ENCODE measurements at regions not wholly inside any gene's neighbourhood (a gene's known extent, or its start where the extent isn't known, plus 50 kb on each side); places are given as distances from the start of the nearest gene placed in this dataset.

DNA sequence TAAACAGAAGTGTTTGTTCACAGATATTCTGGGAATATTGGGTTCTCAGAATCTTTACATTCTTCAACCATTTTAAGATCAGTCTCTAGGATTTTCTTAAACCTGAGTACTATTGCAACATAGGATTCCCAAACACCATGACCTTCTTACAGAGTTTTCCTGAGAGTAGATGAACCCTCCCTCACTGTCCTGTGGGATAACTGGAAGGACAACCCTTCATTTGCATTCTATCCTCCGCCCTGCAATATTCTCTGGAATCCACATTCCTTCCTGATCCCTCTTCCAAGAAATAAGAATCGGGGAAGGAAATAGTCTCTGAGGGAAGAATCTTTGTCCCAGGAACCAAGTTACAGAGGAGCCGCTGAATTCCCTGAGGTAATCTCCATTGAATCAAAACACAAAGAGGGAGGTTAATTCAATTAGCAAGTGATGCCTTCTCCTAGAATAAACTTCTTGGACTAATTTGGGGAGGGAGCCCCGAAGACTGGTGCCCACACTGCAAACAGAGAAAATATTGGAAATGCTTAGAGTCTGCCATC, 99.8 kb upstream of the MBIP start:
- H3K9me3 Mint-ChIP-seq = peaks cover 12 to 13% of the 10 kb centered on the region in 2 experiments; a peak in 4 of 5 replicates
- H3K4me3 Mint-ChIP-seq = no peak overlapping the region
- Histone ChIP-seq H3T11ph (ENCODE audit: low read length) (no peak overlapping the region), H2BK5ac (ENCODE audit: insufficient read length, low read length) (no peak overlapping the region), H3K23me2 (ENCODE audit: insufficient read length, low read depth, low read length, poor library complexity, severe bottlenecking) (no peaks in the 10 kb centered on the region), H3K79me2 (ENCODE audit: insufficient read depth, low read length) (no peaks in the 10 kb centered on the region), H2BK120ac (ENCODE audit: low read depth, low read length, poor library complexity, severe bottlenecking) (no peak overlapping the region), H3K27me3 (ENCODE audit: insufficient read depth, low read length) (no peaks in the 10 kb centered on the region), H4K8ac (replicated peaks; ENCODE audit: insufficient read length, low read depth, low read length) (no peak overlapping the region), H4K20me1 (ENCODE audit: control insufficient read depth, insufficient read depth, insufficient read length) (no peaks in the 10 kb centered on the region), H4K5ac (ENCODE audit: insufficient read length, low read depth, low read length) (no peak overlapping the region), H3K14ac (ENCODE audit: insufficient read depth, low read length) (no peak overlapping the region), H3K9me3 (ENCODE audit: control insufficient read depth, low read depth, low read length) (no peaks in the 10 kb centered on the region), H3K18ac (ENCODE audit: insufficient read length, low read depth, low read length) (no peak overlapping the region), H3K4me1 (ENCODE audit: insufficient read depth, low read length) (no peaks in the 10 kb centered on the region; the same call in 1 of the 2 replicates), H3K56ac (ENCODE audit: insufficient read length, low read depth, low read length) (no peak overlapping the region), H3K79me1 (ENCODE audit: insufficient read depth, low read depth, low read length, poor library complexity, severe bottlenecking) (no peaks in the 10 kb centered on the region), H3K27ac (ENCODE audit: insufficient read length, low read depth, low read length) (no peak overlapping the region), H2BK12ac (ENCODE audit: insufficient read length, low read depth, low read length) (no peak overlapping the region), H4K91ac (ENCODE audit: insufficient read length, low read depth, low read length) (no peak overlapping the region), H2AFZ (ENCODE audit: low read length) (no peak overlapping the region), H3K23ac (ENCODE audit: insufficient read length, low read depth, low read length) (no peak overlapping the region), H3K9ac (ENCODE audit: extremely low read depth, insufficient read length, low read length) (no peak overlapping the region), H2BK15ac (ENCODE audit: low read depth, low read length) (no peak overlapping the region), H3K4ac (ENCODE audit: low read depth, low read length) (no peak overlapping the region), H2AK5ac (ENCODE audit: insufficient read length, low read length) (no peak overlapping the region), H3K4me2 (ENCODE audit: insufficient read depth, insufficient read length, low read length) (no peak overlapping the region), H2BK20ac (ENCODE audit: low read depth, low read length, poor library complexity, severe bottlenecking) (no peak overlapping the region)
- peaks cover 20 to 31% of the 10 kb centered on the region in 2 experiments for H3K4me1 Mint-ChIP-seq
- H3K27me3 Mint-ChIP-seq (ENCODE audit: low read depth) = peaks cover 12% of the 10 kb centered on the region
- no peak overlapping the region for H3K27ac Mint-ChIP-seq
- H3K36me3 Mint-ChIP-seq (ENCODE audit: insufficient read depth in 1 of 3, low read depth in 3 of 3) = peaks cover 0 to 7% (median 0%) of the 10 kb centered on the region in 3 experiments; a peak in 3 of 7 replicates
- no CpG with 5 or more reads among the region's 4 CpGs for WGBS (ENCODE audit: extremely low coverage, insufficient read length, low lambda C conversion rate)
- no peak for TF ChIP-seq CTCF (conservative IDR thresholded peaks at IDR 0.05)
- no peak for DNase-seq
